ENCODE measurements at regions not wholly inside any gene's neighbourhood (a gene's known extent, or its start where the extent isn't known, plus 50 kb on each side); places are given as distances from the start of the nearest gene placed in this dataset.

DNA sequence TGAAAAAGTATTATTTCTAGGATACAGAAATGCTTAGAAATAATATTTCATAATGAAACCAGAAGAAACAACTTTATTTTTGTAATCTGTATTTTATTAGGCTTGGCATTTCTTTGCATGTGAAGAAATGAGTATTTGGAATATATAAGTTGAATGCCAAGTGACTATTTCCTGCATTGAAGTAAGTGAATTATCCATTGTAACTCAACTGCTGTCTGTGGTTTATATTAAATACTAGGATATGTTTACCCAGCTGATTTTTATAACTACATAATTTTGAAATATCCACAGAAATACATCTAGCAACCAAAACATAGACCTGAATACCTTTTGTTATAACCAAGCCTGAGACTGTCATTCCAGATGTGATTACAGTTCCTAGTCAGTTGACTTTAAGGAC lies 207.6 kb downstream of the THBS2 start:
- Histone ChIP-seq H3K9me3 (ENCODE audit: control insufficient read depth in 2 of 2, low read length in 2 of 2) (no peaks in the 10 kb centered on the region), H3K36me3 (ENCODE audit: control insufficient read depth in 2 of 2, insufficient read depth in 2 of 2, low read length in 2 of 2) (no peaks in the 10 kb centered on the region), H3K4me1 (ENCODE audit: control insufficient read depth, insufficient read depth, low read length) (peaks cover 11% of the 10 kb centered on the region), H3K9ac (ENCODE audit: low read length in 2 of 2) (no peak overlapping the region), H3K4me3 (ENCODE audit: low read length in 2 of 2) (no peak overlapping the region), H3K27ac (ENCODE audit: low read length) (no peak overlapping the region), H3K27me3 (ENCODE audit: control insufficient read depth in 1 of 2, insufficient read depth in 2 of 2, low read length in 2 of 2) (no peaks in the 10 kb centered on the region)

DNA sequence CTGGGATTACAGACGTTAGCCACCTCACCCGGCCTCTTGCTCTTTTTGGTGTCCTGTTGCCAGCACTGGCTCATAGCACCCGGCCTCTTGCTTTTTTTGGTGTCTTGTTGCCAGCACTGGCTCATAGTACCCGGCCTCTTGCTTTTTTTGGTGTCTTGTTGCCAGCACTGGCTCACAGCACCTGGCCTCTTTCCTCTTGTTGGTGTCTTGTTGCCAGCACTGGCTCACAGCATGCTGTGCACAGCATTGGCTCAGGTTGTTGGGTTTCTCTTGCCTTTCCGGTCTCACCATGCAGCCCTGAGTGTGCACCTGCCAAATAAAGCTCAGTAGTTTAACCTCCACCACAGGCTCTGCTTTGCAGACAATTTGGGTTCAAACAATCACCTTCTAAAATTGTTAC lies 208.2 kb downstream of the THBS2 start:
- Histone ChIP-seq H3K27ac (ENCODE audit: low read length) (no peak overlapping the region), H3K27me3 (ENCODE audit: control insufficient read depth in 1 of 2, insufficient read depth in 2 of 2, low read length in 2 of 2) (no peaks in the 10 kb centered on the region)

DNA sequence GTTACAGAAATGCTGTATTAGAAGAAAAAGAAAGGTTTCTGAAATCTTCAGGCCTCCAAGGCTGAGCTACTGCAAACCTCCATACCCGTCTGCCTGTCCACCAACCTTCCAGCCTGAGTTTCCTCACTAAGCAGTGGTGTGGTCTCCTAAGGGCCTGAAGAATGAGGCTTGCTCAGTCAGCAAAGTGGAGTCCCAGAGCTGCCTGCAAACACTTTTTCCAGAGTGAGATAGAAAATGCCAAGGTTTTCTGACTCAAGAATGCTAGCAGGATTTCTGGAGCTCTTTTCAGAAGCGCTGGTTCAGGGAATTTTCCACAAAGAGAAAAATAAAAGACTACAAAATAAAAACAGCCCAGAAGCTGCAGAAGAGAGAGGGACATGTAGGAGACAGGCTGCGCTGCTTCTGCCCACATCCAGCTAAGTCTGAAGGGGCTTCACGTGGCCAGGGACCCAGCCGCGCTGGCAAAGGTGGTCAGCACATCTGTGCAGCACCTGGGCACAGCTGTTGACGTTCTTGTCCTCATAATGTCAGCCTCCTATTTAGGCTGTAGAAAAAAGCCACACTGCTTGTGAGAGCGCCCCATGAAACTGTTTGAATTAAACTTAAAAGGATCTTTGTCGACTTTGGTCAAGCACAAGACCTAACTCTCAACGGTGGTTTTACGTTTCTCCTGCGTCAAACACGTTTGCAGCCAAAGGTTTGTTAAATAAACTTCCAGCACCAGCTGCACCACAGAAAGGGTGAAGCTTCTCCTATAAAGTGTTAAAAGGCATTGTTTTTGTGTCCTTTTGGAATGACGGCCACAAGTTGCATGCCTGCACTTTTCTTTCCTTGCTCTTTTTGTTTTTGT lies 209.0 kb downstream of the THBS2 start:
- Histone ChIP-seq H3K4me3 (ENCODE audit: low read length in 2 of 2) (no peak overlapping the region), H3K9me3 (ENCODE audit: control insufficient read depth in 2 of 2, low read length in 2 of 2) (no peaks in the 10 kb centered on the region), H3K36me3 (ENCODE audit: control insufficient read depth in 2 of 2, insufficient read depth in 2 of 2, low read length in 2 of 2) (no peaks in the 10 kb centered on the region), H3K27me3 (ENCODE audit: control insufficient read depth in 1 of 2, insufficient read depth in 2 of 2, low read length in 2 of 2) (no peaks in the 10 kb centered on the region), H3K4me1 (ENCODE audit: control insufficient read depth, insufficient read depth, low read length) (peaks cover 11% of the 10 kb centered on the region), H3K27ac (ENCODE audit: low read length) (peak overlapping the region; percentile 11), H3K9ac (ENCODE audit: low read length in 2 of 2) (no peak overlapping the region)

More for the DNA sequence above, 208.2 kb downstream of the THBS2 start:
- Histone ChIP-seq H3K4me1 (ENCODE audit: control insufficient read depth, insufficient read depth, low read length) (peaks cover 11% of the 10 kb centered on the region), H3K9ac (ENCODE audit: low read length in 2 of 2) (no peak overlapping the region), H3K4me3 (ENCODE audit: low read length in 2 of 2) (no peak overlapping the region), H3K9me3 (ENCODE audit: control insufficient read depth in 2 of 2, low read length in 2 of 2) (no peaks in the 10 kb centered on the region), H3K36me3 (ENCODE audit: control insufficient read depth in 2 of 2, insufficient read depth in 2 of 2, low read length in 2 of 2) (no peaks in the 10 kb centered on the region)

DNA sequence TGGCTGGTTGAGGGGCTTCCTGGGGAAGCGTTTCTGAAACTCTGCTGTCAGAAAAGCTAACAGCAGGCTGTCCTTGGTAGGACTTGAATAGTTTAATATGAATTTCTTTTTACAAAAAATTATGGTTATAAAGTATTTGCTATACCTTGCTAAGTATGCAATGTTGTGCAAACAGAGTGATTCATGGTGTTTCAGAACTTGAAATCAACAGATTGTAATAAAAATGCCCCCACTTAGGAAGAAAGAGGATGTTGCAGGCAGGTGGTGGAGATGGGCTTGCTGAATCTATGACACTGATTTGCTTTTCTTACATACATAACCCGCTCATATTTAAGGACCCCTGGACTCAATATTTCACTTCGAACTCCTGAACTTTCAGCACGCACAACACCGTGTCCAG lies 211.6 kb downstream of the THBS2 start:
- H3K9me3 ChIP-seq (ENCODE audit: control insufficient read depth in 2 of 2, low read length in 2 of 2), result no peaks in the 10 kb centered on the region
- no peak overlapping the region for H3K27ac ChIP-seq (ENCODE audit: low read length)
- no peak overlapping the region for H3K9ac ChIP-seq (ENCODE audit: low read length in 2 of 2)
- no peak overlapping the region for H3K4me3 ChIP-seq (ENCODE audit: low read length in 2 of 2)
- no peaks in the 10 kb centered on the region for H3K27me3 ChIP-seq (ENCODE audit: control insufficient read depth in 1 of 2, insufficient read depth in 2 of 2, low read length in 2 of 2)
- no peaks in the 10 kb centered on the region for H3K36me3 ChIP-seq (ENCODE audit: control insufficient read depth in 2 of 2, insufficient read depth in 2 of 2, low read length in 2 of 2)
- peaks cover 11% of the 10 kb centered on the region for H3K4me1 ChIP-seq (ENCODE audit: control insufficient read depth, insufficient read depth, low read length)

DNA sequence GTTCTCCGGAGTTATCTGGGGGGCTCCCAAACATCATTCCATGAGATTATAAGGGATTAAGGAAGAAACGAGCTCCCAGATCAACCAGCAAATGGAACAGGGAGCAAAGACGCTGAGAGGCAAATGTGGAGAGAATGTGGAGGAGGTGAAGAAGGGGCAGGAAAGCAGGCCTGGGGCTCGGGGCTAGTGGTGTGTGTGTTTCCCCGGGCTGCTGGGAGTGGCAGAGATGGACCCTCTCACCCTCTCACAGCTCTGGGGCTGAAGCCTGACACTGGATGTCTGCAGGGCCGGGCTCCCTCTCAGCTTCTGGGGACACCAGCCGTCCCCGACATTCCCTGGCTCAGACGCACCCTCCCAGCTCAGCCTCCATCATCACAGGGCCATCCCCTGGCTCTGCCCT lies 212.6 kb downstream of the THBS2 start:
- H3K27me3 ChIP-seq (ENCODE audit: control insufficient read depth in 1 of 2, insufficient read depth in 2 of 2, low read length in 2 of 2), result no peaks in the 10 kb centered on the region
- no peak overlapping the region for H3K4me3 ChIP-seq (ENCODE audit: low read length in 2 of 2)

DNA sequence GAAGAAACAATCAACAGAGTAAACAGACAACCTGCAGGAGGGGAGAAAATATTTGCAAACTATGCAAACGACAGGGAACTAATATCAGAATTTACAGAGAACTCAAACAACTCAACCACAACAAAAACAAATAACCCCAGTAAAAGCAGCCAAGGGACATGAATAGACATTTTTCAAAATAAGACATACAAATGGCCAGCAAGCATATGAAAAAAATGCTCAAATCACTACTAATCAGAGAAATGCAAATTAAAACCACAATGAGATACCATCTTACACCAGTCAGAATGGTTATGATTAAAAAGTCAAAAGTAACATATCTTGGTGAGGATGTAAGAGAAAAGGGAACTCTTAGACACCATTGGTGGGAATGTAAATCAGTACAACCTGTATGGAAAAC lies 215.0 kb downstream of the THBS2 start:
- no peaks in the 10 kb centered on the region for H3K36me3 ChIP-seq (ENCODE audit: control insufficient read depth in 2 of 2, insufficient read depth in 2 of 2, low read length in 2 of 2)
- H3K27me3 ChIP-seq (ENCODE audit: control insufficient read depth in 1 of 2, insufficient read depth in 2 of 2, low read length in 2 of 2), result no peaks in the 10 kb centered on the region
- H3K4me1 ChIP-seq (ENCODE audit: control insufficient read depth, insufficient read depth, low read length), result peaks cover 11% of the 10 kb centered on the region
- H3K9ac ChIP-seq (ENCODE audit: low read length in 2 of 2), result no peak overlapping the region
- no peak overlapping the region for H3K27ac ChIP-seq (ENCODE audit: low read length)
- no peaks in the 10 kb centered on the region for H3K9me3 ChIP-seq (ENCODE audit: control insufficient read depth in 2 of 2, low read length in 2 of 2)
- no peak overlapping the region for H3K4me3 ChIP-seq (ENCODE audit: low read length in 2 of 2)

More for the DNA sequence above, 212.6 kb downstream of the THBS2 start:
- no peaks in the 10 kb centered on the region for H3K36me3 ChIP-seq (ENCODE audit: control insufficient read depth in 2 of 2, insufficient read depth in 2 of 2, low read length in 2 of 2)
- no peak overlapping the region for H3K9ac ChIP-seq (ENCODE audit: low read length in 2 of 2)
- no peak overlapping the region for H3K27ac ChIP-seq (ENCODE audit: low read length)
- peaks cover 9% of the 10 kb centered on the region for H3K4me1 ChIP-seq (ENCODE audit: control insufficient read depth, insufficient read depth, low read length)
- no peaks in the 10 kb centered on the region for H3K9me3 ChIP-seq (ENCODE audit: control insufficient read depth in 2 of 2, low read length in 2 of 2)

DNA sequence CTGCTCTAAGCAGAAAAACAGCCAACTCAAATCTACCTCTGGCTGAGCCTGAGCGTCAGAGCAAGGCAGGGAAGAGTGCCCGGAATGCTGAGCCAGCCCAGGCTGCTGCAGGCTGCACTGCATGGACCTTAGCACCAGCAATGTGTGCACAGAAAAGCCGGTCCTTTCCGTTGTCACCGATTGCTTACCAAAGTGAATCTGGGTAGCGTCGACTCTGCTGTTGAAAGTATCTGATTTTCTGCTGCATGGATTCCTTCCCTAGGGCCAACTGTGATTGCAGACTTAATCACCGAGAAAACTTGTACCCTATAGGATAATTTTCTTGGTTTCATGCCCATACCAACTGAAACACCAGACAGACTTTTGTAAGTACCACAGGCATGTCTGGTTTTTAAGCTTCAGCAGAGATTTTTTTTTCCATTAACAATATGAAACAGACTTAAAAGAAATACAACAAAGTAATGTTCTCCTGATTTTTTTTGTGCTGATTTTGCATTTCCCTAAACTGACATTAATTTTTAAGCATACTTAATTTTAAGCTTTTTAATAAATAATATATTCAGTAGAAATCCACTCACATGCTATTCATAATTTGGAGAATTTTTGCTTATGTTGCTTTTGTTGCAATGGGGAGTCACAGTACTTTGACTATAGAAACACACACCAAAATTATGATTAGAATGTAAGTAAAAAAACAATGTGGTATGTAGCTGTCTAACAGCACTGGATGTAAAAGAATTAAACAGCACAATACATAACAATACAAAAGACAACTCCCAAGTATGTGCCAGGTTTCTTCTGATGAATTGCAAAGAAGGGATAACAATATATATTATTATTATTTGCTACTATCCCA lies 218.0 kb downstream of the THBS2 start:
- peak overlapping the region; percentile 56 to 61 for H3K4me3 ChIP-seq (ENCODE audit: low read length in 2 of 2)
- no peaks in the 10 kb centered on the region for H3K27me3 ChIP-seq (ENCODE audit: control insufficient read depth in 1 of 2, insufficient read depth in 2 of 2, low read length in 2 of 2)
- H3K9me3 ChIP-seq (ENCODE audit: control insufficient read depth in 2 of 2, low read length in 2 of 2), result no peaks in the 10 kb centered on the region
- peak overlapping the region; percentile 70 for H3K27ac ChIP-seq (ENCODE audit: low read length)
- peaks cover 11% of the 10 kb centered on the region for H3K4me1 ChIP-seq (ENCODE audit: control insufficient read depth, insufficient read depth, low read length)
- no peaks in the 10 kb centered on the region for H3K36me3 ChIP-seq (ENCODE audit: control insufficient read depth in 2 of 2, insufficient read depth in 2 of 2, low read length in 2 of 2)
- H3K9ac ChIP-seq (ENCODE audit: low read length in 2 of 2), result no peak overlapping the region

DNA sequence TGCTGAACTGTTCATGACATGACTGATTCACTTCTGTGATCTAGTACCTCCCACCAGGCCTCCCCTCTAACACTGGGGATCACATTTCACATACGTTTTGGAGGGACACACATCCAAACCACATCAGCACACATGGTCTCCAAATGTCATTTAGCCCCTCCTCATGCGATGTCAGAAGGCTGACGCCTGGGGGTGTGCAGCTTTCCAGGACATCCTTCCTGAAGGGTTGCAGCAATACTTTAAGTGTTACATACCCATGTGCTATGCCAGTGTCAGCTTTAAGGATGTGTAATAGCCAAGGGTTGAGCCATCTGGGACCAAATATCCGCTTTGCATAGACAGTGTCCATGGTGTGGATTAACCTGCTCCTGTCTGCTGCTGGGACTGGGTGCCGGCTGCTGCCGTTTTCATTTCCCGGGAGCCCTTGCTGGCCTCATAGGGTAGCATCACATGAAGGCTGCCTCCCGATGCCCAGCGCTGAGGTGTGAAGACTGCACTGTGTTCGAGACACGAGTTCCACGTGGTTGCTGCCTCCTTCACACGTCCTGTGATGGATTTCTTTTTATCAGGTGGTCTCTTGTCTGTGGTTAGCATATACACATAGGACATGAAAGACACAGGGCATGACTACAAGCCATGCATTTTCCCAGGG lies 219.0 kb downstream of the THBS2 start:
- no peaks in the 10 kb centered on the region for H3K9me3 ChIP-seq (ENCODE audit: control insufficient read depth in 2 of 2, low read length in 2 of 2)
- peak overlapping the region in 1 of 2 donors; percentile 61 for H3K4me3 ChIP-seq (ENCODE audit: low read length in 2 of 2)
- peaks cover 13% of the 10 kb centered on the region for H3K4me1 ChIP-seq (ENCODE audit: control insufficient read depth, insufficient read depth, low read length)
- H3K36me3 ChIP-seq (ENCODE audit: control insufficient read depth in 2 of 2, insufficient read depth in 2 of 2, low read length in 2 of 2), result no peaks in the 10 kb centered on the region
- H3K27me3 ChIP-seq (ENCODE audit: control insufficient read depth in 1 of 2, insufficient read depth in 2 of 2, low read length in 2 of 2), result no peaks in the 10 kb centered on the region
- peak overlapping the region; percentile 70 for H3K27ac ChIP-seq (ENCODE audit: low read length)
- no peak overlapping the region for H3K9ac ChIP-seq (ENCODE audit: low read length in 2 of 2)

DNA sequence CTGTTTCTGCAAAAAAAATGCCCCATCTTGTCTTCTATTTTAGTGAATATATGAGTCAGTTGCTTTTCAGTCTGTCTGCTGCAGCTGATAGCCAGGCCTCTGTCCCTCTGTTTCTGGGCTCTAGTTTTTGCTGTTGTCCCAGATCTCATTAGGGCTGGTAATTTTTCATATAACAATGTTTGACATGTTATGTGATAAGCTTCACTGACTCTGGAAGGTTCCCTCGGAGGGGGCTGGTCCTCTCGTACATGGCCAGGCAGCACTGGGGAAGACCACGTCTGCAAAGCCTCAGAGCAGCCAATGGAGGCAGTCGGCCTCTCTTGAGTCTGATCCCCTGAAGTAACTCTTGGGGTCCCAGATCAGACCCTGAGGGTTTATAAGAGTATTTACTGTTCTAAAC lies 223.8 kb downstream of the THBS2 start:
- Histone ChIP-seq H3K27ac (ENCODE audit: low read length) (no peak overlapping the region), H3K9me3 (ENCODE audit: control insufficient read depth in 2 of 2, low read length in 2 of 2) (no peaks in the 10 kb centered on the region)

DNA sequence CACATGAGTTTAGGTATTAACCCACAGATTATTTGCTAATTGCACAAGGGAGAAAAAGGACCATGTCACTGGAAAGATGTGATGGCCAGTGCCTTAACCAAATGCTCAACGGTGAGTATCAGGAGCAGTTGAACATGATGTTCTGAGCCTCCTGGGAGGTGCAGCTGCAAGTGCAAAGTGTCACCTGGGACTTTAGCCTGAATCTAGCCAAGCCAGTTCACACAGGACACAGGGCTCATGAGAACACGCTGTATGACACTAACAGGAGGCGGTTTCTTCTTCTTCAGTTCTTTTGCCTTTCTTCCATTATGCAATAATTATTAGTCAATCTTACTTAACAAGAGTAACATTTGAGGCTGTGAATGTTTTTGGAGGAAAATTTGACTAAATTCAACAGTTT lies 225.3 kb downstream of the THBS2 start:
- Histone ChIP-seq H3K4me3 (ENCODE audit: low read length in 2 of 2) (no peak overlapping the region), H3K36me3 (ENCODE audit: control insufficient read depth in 2 of 2, insufficient read depth in 2 of 2, low read length in 2 of 2) (no peaks in the 10 kb centered on the region), H3K9me3 (ENCODE audit: control insufficient read depth in 2 of 2, low read length in 2 of 2) (no peaks in the 10 kb centered on the region), H3K4me1 (ENCODE audit: control insufficient read depth, insufficient read depth, low read length) (peaks cover 2% of the 10 kb centered on the region), H3K9ac (ENCODE audit: low read length in 2 of 2) (no peak overlapping the region), H3K27me3 (ENCODE audit: control insufficient read depth in 1 of 2, insufficient read depth in 2 of 2, low read length in 2 of 2) (no peaks in the 10 kb centered on the region), H3K27ac (ENCODE audit: low read length) (no peak overlapping the region)

More for the DNA sequence above, 223.8 kb downstream of the THBS2 start:
- no peaks in the 10 kb centered on the region for H3K27me3 ChIP-seq (ENCODE audit: control insufficient read depth in 1 of 2, insufficient read depth in 2 of 2, low read length in 2 of 2)
- H3K36me3 ChIP-seq (ENCODE audit: control insufficient read depth in 2 of 2, insufficient read depth in 2 of 2, low read length in 2 of 2), result no peaks in the 10 kb centered on the region
- no peak overlapping the region for H3K4me3 ChIP-seq (ENCODE audit: low read length in 2 of 2)
- H3K4me1 ChIP-seq (ENCODE audit: control insufficient read depth, insufficient read depth, low read length), result peaks cover 4% of the 10 kb centered on the region
- H3K9ac ChIP-seq (ENCODE audit: low read length in 2 of 2), result no peak overlapping the region
